ENCODE measurements at regions not wholly inside any gene's neighbourhood (a gene's known extent, or its start where the extent isn't known, plus 50 kb on each side); places are given as distances from the start of the nearest gene placed in this dataset.

DNA sequence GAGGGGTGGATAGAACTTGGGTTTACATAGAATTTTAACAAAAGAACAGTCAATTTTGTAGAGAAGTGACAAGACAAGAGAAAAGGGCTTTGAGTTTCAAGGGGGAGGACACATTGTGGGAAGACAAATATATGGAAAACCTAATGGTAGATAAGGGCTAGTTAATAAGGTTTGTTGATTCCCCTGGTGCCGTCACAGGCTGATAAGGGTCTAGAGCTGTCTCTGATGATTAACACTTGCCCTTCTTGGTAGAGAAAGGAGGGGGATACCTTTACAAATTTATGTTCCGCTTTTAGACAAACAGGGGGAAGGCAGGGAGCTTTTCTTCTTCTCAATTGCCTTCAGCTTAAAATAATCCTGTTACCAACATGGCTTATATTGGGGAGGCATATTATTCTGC is 124.3 kb downstream of the ETS2 start:
- TF ChIP-seq ZNF8 (CRISPR knock-in tag; IDR thresholded peaks at IDR 0.05) (no peak), TOX (CRISPR knock-in tag; IDR thresholded peaks at IDR 0.05; ENCODE audit: borderline replicate concordance) (no peak), BACH2 (CRISPR knock-in tag; IDR thresholded peaks at IDR 0.05; ENCODE audit: borderline replicate concordance) (no peak), TCF4 (CRISPR knock-in tag; IDR thresholded peaks at IDR 0.05; ENCODE audit: borderline replicate concordance) (no peak), GLIS3 (CRISPR knock-in tag; IDR thresholded peaks at IDR 0.05) (no peak), ARNTL (CRISPR knock-in tag; IDR thresholded peaks at IDR 0.05; ENCODE audit: borderline replicate concordance, low read depth) (no peak), SNAI2 (CRISPR knock-in tag; IDR thresholded peaks at IDR 0.05) (no peak), OSR1 (CRISPR knock-in tag; IDR thresholded peaks at IDR 0.05) (no peak), ESRRG (CRISPR knock-in tag; IDR thresholded peaks at IDR 0.05) (no peak)
- TF ChIP-seq, protein P1, sequence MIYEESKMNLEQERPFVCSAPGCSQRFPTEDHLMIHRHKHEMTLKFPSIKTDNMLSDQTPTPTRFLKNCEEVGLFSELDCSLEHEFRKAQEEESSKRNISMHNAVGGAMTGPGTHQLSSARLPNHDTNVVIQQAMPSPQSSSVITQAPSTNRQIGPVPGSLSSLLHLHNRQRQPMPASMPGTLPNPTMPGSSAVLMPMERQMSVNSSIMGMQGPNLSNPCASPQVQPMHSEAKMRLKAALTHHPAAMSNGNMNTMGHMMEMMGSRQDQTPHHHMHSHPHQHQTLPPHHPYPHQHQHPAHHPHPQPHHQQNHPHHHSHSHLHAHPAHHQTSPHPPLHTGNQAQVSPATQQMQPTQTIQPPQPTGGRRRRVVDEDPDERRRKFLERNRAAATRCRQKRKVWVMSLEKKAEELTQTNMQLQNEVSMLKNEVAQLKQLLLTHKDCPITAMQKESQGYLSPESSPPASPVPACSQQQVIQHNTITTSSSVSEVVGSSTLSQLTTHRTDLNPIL (CRISPR knock-in tag; IDR thresholded peaks at IDR 0.05; ENCODE audit: low read depth): no peak
- TF ChIP-seq, protein P2, sequence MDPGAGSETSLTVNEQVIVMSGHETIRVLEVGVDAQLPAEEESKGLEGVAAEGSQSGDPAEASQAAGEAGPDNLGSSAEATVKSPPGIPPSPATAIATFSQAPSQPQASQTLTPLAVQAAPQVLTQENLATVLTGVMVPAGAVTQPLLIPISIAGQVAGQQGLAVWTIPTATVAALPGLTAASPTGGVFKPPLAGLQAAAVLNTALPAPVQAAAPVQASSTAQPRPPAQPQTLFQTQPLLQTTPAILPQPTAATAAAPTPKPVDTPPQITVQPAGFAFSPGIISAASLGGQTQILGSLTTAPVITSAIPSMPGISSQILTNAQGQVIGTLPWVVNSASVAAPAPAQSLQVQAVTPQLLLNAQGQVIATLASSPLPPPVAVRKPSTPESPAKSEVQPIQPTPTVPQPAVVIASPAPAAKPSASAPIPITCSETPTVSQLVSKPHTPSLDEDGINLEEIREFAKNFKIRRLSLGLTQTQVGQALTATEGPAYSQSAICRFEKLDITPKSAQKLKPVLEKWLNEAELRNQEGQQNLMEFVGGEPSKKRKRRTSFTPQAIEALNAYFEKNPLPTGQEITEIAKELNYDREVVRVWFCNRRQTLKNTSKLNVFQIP (CRISPR knock-in tag; IDR thresholded peaks at IDR 0.05; ENCODE audit: borderline replicate concordance, low read depth): no peak
- TF ChIP-seq, protein P3, sequence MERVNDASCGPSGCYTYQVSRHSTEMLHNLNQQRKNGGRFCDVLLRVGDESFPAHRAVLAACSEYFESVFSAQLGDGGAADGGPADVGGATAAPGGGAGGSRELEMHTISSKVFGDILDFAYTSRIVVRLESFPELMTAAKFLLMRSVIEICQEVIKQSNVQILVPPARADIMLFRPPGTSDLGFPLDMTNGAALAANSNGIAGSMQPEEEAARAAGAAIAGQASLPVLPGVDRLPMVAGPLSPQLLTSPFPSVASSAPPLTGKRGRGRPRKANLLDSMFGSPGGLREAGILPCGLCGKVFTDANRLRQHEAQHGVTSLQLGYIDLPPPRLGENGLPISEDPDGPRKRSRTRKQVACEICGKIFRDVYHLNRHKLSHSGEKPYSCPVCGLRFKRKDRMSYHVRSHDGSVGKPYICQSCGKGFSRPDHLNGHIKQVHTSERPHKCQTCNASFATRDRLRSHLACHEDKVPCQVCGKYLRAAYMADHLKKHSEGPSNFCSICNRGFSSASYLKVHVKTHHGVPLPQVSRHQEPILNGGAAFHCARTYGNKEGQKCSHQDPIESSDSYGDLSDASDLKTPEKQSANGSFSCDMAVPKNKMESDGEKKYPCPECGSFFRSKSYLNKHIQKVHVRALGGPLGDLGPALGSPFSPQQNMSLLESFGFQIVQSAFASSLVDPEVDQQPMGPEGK (CRISPR knock-in tag; IDR thresholded peaks at IDR 0.05; ENCODE audit: borderline replicate concordance): no peak
